ENCODE measurements at regions not wholly inside any gene's neighbourhood (a gene's known extent, or its start where the extent isn't known, plus 50 kb on each side); places are given as distances from the start of the nearest gene placed in this dataset.

DNA sequence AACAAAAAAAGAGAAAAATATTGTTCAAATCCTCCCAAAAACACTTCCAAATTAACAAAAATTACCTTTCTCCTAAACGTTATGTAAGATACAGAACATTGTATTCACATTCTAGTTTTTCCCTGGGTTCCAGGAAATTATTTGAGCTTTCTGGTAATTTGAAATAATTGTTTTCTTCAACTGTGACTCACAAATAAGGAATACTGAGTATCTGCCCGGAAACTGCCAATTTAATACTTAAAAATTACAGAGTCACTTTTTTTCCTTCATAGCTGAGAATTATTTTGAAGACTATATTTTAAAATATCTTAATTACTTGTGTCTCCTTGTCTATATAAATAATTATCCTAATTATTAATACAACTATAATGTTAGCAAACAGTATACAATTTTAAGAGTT, 709.0 kb upstream of the ARGLU1 start:
- TF ChIP-seq, protein P1, sequence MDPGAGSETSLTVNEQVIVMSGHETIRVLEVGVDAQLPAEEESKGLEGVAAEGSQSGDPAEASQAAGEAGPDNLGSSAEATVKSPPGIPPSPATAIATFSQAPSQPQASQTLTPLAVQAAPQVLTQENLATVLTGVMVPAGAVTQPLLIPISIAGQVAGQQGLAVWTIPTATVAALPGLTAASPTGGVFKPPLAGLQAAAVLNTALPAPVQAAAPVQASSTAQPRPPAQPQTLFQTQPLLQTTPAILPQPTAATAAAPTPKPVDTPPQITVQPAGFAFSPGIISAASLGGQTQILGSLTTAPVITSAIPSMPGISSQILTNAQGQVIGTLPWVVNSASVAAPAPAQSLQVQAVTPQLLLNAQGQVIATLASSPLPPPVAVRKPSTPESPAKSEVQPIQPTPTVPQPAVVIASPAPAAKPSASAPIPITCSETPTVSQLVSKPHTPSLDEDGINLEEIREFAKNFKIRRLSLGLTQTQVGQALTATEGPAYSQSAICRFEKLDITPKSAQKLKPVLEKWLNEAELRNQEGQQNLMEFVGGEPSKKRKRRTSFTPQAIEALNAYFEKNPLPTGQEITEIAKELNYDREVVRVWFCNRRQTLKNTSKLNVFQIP (CRISPR knock-in tag; IDR thresholded peaks at IDR 0.05; ENCODE audit: borderline replicate concordance, low read depth): no peak
- TF ChIP-seq, protein P2, sequence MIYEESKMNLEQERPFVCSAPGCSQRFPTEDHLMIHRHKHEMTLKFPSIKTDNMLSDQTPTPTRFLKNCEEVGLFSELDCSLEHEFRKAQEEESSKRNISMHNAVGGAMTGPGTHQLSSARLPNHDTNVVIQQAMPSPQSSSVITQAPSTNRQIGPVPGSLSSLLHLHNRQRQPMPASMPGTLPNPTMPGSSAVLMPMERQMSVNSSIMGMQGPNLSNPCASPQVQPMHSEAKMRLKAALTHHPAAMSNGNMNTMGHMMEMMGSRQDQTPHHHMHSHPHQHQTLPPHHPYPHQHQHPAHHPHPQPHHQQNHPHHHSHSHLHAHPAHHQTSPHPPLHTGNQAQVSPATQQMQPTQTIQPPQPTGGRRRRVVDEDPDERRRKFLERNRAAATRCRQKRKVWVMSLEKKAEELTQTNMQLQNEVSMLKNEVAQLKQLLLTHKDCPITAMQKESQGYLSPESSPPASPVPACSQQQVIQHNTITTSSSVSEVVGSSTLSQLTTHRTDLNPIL (CRISPR knock-in tag; IDR thresholded peaks at IDR 0.05; ENCODE audit: low read depth): no peak
- TF ChIP-seq ZFP30 (CRISPR knock-in tag; IDR thresholded peaks at IDR 0.05): no peak
- TF ChIP-seq ZNF70 (CRISPR knock-in tag; IDR thresholded peaks at IDR 0.05): no peak
- TF ChIP-seq ARNTL (CRISPR knock-in tag; IDR thresholded peaks at IDR 0.05; ENCODE audit: borderline replicate concordance, low read depth): no peak
- TF ChIP-seq, protein P3, sequence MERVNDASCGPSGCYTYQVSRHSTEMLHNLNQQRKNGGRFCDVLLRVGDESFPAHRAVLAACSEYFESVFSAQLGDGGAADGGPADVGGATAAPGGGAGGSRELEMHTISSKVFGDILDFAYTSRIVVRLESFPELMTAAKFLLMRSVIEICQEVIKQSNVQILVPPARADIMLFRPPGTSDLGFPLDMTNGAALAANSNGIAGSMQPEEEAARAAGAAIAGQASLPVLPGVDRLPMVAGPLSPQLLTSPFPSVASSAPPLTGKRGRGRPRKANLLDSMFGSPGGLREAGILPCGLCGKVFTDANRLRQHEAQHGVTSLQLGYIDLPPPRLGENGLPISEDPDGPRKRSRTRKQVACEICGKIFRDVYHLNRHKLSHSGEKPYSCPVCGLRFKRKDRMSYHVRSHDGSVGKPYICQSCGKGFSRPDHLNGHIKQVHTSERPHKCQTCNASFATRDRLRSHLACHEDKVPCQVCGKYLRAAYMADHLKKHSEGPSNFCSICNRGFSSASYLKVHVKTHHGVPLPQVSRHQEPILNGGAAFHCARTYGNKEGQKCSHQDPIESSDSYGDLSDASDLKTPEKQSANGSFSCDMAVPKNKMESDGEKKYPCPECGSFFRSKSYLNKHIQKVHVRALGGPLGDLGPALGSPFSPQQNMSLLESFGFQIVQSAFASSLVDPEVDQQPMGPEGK (CRISPR knock-in tag; IDR thresholded peaks at IDR 0.05; ENCODE audit: borderline replicate concordance): no peak
- TF ChIP-seq OSR1 (CRISPR knock-in tag; IDR thresholded peaks at IDR 0.05): no peak
- no peak for TF ChIP-seq PPARA (CRISPR knock-in tag; IDR thresholded peaks at IDR 0.05; ENCODE audit: borderline replicate concordance)
- TF ChIP-seq CSDC2 (CRISPR knock-in tag; IDR thresholded peaks at IDR 0.05): no peak
- TF ChIP-seq SNAI2 (CRISPR knock-in tag; IDR thresholded peaks at IDR 0.05): no peak
- no peak for TF ChIP-seq ZC3H10 (CRISPR knock-in tag; IDR thresholded peaks at IDR 0.05)
